NCI-H2227 treated with DMSO at 0.1 percent for 48 hours (cell line): ENCODE measurements at regions not wholly inside any gene's neighbourhood (a gene's known extent, or its start where the extent isn't known, plus 50 kb on each side); places are given as distances from the start of the nearest gene placed in this dataset.

Source experiments
- DNase-seq: peaks from one replicate; lab custom pipeline; 2025; lab: John Stamatoyannopoulos, UW

DNA sequence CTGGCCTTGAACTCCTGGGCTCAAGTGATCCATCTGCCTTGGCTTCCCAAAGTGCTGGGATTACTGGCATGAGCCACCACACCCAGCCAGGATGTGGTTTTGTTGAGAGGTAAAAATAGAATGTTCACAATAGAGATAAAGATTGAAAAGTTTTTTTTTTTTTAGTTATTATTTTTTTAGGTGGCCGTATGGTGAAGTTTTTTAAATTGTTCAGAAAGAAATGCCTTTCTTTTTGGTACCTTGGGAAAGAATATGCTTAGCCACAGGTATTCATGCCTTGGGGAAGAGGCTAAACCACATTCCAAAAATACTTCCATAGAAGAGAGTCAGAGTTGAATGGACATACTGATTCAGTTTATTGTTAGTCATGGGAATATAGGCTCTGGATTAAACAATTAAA, 143.4 kb downstream of the C11orf91 start:
- DNase-seq: no peak

DNA sequence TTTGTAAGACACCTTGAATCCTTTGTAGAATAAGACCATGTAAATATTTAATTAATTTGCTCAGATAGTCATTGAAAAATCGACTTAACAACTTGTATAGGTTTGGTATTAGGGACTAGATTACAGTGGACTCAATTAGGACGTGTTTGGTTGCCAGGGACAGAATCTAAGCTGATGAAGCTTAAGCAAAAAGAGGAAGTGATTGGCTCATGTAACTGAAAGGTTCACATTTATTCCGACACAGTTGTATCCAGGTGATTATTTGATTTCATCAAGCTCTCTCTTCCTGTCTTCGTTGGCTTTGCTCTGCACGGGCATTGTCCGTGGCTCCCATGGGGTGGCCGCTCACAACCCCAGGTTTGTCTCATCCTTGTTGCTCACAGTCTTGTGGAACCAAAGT, 146.4 kb downstream of the C11orf91 start:
- DNase-seq: no peak

DNA sequence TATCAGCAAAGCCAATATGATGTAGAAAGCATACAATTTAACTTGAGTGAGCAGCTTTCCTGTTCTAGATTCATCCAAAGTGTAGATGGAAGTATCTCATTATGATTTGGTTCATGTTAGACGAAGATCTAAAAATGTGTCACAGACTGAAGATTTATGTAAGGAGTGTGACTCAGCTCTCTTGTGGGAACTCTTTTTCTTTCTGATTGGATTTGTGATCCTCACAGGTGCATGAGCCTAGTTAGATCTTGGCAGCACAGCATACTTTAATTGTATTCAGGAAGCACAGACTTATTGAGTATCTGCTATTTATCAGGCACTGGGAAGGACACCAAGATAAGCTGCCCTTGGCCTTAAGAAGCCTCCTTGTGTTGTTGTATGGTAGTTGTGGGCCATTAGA, 147.1 kb downstream of the C11orf91 start:
- no peak for DNase-seq

DNA sequence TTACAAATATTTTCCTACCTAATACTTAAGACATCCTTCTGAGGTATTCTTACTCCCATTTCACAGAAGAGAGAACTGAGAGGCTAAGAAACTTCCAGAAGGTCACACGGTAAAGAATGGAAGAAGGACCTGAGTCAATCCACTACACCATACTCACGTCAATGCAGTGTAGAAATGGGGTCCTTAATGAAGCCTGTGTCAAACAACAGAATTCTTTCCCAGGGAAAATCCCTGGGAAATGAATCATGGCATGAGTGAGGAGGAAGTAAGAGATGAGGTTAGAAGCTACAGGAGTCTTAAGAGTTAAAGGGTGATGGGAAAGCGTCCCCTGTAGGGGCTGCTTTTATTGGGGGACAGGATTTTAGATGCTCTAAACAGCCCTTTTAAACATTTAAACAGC, 147.9 kb downstream of the C11orf91 start:
- no peak for DNase-seq

DNA sequence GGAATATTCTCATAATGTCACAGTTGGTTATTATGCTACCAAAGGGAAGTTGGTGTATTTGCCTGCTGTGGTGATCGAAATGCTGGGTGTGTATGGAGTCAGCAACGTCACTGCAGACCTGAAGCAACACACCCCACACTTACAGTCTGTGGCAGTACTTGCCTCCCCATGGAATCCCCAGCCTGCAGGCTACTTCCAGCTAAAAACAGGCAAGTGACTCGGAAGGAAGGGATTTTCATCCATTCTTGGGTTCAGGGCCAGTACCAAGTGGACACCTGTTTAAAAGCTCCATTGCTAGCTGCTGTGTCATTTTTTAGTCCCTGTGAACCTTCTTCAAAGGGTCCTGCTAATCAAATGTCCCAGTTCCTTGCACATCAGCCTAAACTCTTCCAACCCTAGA, 149.6 kb downstream of the C11orf91 start:
- no peak for DNase-seq

DNA sequence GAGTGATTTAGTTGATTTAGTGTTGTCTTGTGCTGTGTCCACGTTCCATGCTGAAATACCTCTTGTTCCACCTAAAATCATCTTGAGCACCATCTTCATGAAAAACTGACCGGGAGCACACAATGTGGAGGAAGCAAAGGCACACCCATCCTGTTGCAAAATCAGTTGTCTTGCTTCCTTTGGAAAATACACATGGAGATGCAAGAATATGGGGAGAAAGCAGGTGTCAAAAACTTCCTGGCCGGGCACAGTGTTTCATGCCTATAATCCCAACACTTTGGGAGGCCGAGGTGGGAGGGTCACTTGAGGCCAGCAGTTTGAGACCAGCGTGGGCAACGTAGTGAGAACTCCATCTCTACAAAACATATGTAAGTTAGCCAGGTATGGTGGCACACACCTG, 151.1 kb downstream of the C11orf91 start:
- DNase-seq: no peak

DNA sequence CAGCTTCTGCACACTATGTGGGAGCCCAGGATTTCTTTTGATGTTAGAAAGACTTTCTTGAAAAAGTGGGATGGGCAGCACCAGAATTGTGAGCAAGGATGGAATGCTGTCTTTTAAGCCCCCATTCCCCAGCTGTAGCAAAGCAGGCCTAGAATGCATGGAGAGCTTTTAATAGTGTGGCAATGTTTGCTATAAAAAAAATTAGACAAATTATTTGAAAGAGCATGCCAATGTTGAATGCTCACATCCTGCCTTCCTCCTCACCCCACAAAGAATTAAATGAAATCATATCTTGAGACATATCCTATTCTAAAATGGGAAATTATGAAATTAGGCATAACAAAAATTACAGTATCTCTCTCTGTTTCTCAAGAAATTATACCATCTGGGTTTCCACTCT, 154.7 kb downstream of the C11orf91 start:
- DNase-seq: no peak

DNA sequence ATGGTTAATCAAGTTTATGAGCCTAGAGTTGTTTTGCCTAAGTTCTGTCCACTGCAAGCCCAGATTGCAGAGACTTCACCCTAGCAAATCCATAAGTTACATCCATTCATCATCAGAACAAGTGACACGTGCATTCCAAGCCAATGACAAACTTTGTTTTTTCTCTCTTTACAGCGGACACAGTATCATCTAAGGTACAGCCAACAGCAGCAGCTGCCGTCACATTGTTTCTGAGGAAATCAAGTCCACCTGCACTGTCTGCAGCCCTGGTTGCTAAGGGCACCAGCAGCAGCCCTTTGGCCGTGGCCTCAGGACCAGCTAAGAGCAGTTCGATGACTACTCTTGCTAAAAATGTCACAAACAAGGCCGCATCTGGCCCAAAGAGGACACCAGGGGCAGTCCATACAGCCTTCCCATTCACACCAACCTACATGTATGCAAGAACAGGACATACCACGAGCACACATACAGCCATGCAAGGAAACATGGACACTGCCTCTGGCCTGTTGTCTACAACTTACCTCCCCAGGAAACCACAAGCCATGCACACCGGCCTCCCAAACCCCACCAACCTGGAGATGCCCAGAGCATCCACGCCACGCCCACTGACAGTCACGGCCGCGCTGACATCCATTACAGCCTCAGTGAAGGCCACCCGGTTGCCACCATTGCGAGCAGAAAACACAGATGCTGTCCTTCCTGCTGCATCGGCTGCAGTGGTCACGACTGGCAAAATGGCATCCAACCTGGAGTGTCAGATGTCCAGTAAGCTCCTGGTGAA, 155.8 kb downstream of the C11orf91 start:
- no peak for DNase-seq

DNA sequence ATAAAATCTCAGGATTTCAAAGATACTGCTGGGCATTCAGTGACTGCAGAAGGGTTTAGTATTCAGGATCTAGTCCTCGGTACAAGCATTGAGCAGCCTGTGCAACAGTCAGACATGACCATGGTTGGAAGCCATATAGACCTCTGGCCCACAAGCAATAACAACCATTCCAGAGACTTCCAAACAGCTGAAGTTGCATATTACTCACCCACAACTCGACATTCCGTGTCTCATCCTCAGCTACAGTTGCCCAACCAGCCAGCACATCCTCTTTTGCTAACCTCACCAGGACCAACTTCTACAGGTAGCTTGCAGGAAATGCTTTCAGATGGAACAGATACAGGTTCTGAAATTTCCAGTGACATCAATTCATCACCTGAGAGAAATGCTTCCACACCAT, 156.8 kb downstream of the C11orf91 start:
- DNase-seq: no peak

DNA sequence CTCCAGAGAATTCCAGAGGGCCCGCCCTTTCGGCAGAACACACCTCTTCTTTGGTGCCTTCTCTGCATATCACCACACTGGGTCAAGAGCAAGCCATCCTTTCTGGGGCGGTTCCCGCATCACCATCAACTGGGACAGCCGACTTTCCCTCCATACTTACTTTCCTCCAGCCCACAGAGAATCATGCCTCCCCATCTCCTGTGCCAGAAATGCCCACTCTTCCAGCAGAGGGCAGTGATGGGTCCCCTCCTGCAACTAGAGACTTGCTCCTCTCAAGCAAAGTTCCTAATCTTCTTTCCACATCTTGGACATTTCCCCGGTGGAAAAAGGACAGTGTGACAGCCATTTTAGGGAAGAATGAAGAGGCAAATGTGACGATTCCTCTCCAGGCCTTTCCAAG, 157.7 kb downstream of the C11orf91 start:
- DNase-seq: no peak

DNA sequence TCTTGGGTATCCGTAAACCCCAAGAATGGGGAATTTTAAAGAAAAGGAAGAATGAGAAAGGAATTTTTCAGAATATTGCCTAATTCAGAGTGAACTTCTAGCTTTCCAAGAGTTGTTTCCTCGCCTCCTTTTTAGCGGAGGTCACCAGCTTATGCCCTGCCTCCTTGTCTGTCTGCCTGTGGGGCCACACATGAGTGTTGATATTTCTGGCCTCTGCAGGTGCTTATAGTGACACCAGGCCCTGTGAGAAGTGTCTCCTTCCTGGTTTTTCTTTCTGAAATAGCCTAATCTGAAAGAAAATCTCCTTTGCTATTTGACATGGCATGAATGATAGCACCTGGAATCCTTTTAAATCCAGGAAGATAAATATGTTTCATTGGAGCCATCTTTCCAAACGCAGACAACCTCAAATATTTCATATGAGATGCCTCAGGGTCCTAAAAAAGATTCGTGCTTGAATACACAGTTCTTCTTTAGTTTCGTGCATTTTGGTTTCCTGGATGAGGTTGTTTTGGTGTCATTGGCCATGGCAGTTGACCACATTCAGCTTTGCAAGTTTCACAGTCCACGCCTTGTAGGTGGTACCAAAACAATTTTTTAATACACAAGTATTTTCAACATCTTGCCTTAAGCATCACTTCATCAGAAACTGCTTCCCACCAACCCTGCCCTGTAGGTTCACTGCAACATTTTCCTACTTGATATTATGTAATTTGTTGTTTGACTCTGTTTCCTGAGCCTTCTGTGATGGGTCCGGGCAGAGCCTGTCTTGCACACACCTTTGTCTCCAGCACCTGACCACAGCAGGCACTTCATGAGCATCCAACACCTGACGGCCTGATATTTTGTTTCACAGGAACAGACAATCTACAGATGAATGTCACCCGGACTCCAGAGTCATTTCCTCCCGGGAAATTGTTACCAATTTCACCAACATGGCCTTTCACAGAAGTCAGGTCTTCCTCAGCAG, 159.4 kb downstream of the C11orf91 start:
- DNase-seq: no peak

DNA sequence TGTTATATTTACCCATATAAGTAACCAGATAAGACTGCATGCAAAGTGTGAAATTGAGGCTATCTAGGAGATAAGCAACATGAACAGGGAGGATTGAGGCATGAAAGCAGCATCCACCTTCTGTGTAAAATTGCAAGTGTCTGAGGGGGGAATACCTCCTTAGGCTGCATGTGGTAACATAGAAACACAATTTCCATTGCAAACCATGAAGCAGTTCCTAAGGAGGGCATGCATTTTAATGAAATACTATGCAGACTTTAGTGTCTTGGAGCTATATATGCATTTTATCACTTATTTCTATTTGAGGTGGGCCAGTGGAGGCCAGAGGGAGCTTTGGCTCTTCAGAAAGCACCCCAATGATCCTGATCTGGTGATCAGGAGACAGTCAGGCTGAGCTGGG, 160.2 kb downstream of the C11orf91 start:
- DNase-seq: no peak

DNA sequence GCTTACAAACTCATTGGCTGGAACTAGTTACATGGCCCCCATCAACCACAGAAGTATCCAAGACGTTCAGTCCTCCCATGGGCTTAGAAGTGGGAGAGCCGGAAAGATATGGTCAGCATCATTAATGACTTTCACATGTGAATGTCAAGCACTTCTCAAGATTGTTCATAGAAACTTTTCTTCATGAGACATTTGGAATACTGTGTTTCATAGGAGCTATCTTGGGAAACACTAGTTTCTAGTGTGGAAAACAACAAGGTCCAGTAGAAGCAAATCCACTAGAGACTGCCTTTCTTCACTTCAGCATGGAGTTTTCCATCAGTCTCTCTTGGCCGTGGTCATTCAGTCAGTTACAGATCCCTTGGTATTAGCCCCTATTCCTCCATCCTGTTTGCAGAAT, 160.9 kb downstream of the C11orf91 start:
- no peak for DNase-seq

DNA sequence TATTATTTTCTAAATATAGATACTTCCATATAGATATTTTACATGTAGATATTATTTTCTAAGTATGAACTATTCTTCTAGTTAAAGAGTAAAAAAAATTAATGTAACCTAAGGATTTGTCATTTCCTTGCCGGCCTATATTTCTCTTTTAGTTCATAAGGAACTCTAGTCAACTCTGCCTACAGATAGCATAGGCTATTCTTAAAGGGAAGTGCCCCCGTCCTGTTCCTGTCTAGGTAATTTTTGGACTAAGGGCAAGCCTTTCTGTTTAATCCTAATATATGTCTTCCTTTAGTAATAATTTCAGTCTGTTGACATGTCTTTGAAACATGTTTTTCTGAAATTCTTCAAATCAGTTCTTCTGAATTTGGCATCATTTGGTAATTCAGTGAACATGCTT, 161.9 kb downstream of the C11orf91 start:
- no peak for DNase-seq

DNA sequence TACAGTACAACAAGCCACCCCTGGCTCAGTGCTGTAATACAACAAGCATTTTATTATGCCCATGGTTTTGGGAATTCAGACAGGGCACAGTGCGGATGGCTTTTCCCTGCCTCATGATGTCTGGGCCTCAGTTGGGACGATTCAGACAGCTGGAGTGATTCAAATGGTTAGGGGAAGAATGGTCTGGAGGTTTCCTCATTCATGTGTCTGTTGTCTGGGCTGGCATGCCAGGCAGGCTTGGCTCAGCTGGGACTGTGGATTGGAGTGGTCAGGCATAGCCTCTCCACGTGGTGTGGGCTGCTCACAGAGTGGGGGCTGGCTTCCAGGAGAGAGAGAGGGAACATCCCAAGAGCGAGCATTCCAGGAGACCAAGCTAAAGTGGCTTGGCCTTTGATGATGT, 164.4 kb downstream of the C11orf91 start:
- no peak for DNase-seq

DNA sequence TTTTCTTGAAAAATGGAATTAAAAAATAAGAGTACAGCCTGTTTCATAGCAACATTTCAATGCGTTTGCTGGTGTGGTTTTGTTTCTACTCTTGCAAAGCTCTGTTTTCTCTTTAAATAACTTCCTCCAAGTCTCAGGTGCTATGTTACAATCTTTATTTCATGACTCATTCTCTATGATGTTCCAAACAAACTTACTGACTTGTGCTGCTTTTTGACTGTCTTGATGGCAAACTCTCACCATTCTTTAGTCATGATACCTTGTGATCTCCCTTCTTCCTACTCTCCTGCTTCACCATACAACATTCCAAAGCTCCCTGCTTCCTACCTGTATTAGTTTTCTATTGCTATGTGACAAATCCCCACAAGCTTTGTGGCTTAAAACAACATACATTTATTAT, 166.1 kb downstream of the C11orf91 start:
- no peak for DNase-seq

DNA sequence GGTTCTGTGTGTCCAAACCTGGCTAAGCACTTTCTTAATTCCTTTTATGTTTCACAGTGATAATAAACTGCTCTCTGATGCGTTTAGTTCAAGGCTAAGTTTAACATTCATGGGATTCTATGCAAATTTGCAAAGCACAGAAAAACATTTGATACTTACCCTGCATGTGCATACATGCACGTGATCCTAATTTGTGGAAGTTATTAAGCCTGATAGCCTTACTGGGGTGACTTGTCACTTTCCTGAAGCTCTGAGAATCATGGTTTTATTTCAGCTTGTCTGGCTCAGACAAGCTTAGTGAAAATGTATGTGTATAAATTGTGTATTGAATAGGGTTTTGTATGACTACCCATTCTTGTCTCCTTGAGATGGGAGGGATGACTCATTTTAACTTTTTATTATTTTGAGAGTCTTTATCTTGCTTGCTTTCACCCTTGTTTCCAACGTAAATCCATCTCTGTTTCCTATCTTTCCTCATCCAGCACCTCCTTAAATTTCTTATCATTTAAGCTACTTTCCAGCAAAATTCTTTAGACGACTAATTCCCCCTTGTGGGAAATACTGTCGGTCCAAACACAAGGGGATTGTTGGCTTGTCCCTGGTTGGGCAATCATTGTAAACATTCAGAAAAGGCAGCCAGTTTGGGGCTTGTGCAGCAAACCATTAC, 167.1 kb downstream of the C11orf91 start:
- no peak for DNase-seq

DNA sequence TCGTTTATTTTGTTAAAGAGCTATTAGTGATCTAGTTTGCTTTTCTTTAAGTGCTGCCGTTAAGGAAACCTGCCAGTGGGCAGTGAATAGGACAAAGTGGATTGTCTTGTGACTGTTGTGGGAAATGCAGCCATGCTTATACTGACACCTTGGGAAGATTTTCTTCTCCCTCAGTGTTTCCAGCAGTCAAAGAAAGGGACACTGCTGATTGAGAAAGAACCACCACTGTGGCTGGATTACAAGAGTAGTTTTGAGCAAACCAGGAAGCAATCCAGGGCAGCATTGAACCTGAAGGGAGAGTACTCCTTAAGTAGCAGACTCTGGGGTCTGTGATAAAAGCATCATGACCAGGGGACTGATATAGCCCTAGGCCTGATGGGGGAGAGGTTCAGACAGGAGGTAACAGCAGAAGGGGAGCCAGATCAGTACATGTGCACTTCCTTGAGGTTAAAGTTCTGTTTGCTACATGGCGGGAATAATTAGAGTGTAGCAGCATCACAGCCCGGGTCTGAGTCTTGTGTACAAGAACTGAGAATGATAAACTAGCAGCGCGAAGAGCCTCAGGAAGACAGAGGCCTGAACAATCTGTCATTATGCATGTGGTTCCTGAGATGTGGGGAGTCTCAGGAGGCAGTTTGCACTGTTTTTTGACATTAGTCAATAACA, 167.8 kb downstream of the C11orf91 start:
- DNase-seq: peak; percentile 44

DNA sequence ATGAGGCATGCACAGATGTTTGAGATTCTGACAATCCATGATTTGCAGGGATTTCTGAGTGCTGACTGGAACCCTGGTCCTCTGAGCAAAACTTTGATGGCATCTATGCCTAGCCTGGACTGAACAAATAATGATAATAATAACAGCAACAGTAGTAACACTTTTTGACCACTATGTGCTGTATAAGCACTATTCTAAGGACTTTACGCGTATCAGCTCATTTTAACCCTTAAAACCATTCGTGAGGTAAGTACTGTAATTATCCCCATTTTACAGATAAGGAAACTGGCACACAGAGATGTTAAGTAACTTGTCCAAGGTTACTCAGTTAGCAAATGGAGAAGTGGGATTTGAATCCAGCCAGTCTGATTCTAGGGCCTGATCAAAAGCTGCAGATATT, 168.4 kb downstream of the C11orf91 start:
- no peak for DNase-seq

DNA sequence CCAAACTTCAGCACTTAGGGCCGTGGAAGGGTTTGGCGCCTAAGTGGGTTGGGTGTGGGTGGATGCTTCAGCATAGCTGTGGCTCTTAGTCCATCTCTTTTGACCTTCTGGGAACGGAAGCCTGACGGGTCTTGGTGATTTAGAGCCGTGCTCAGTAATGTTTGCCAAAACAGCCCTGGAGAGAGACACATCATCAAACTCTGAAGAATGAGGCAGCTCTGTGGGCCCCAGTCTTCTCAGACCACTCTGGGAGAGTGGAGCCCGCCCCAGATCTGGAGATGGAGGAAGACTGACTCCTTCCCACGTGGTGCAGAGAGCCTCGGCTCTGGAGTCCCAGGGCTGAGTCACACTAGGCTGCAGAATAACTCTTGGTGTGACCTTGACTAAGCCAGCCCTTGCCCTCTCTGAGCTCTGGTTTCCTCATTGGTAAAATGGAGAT, 168.9 kb downstream of the C11orf91 start:
- DNase-seq: no peak

DNA sequence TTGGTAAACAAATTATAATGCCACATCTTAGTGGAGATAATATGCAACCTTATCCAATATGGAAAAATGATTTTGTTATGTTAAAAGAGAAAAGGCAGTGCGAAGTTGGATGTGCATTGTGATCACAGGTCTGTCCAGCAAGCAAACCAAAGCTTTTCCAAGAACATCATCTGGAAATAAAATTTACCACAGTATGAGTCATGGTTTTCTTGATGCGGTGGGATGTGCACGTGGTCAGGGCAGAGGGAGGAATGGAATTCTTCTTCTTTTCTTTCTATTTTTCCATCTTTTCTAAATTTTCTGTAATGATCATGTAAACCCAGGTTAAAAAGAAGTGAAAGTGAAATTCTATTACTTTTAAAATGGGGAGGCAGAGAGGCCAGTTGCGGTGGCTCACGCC, 169.8 kb downstream of the C11orf91 start:
- DNase-seq: no peak

DNA sequence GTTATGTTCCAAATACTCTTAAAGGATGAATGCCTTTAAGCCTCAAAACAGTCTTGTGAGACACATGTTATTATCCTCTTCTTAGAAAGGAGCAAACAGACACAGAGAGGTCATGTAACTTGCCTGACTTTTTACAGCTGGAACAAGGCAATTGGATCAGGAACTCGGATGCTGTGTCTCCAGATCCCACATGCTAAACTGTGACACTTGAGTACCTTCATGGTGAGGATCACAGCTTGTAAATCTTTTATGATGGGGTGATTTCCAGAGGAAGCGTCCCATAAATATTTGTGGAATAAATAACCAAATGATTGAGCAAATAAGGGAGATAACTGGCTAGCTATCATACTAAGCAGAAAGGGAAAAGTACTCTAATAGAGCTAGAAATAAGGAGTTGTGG, 171.2 kb downstream of the C11orf91 start:
- no peak for DNase-seq
